Naive thymus-derived CD4-positive, alpha-beta T cell (primary cell): ENCODE measurements at regions not wholly inside any gene's neighbourhood (a gene's known extent, or its start where the extent isn't known, plus 50 kb on each side); places are given as distances from the start of the nearest gene placed in this dataset.

Source experiments
- ATAC-seq: fragments of 150-1000 bp; cut with Tn5 transposase; 2 replicates; pipeline ENCODE4 v1.10.0; 2021; ENCODE audit warnings: mild to moderate bottlenecking, moderate library complexity
- CTCF ChIA-PET: fragments of 350-600 bp; sonication (Branson Sonifier 250); formaldehyde crosslinking; loops from one replicate; lab custom pipeline; 2021; ENCODE audit warnings: antibody characterized with exemption; lab: Charles Lee
- POLR2A ChIA-PET: fragments of 350-600 bp; sonication (Branson Sonifier 250); formaldehyde crosslinking; loops from one replicate; lab custom pipeline; 2021; ENCODE audit warnings: antibody characterized with exemption, inconsistent platforms; lab: Charles Lee
- DNase-seq, 9 donors: peaks; one replicate each; pipeline versions ENCODE4 v3.0.0 to v3.0.0-alpha.2; 2020 to 2022; ENCODE audit warnings: mixed read lengths in 1 of 9
- H3K27ac ChIP-seq: one replicate; pipeline ENCODE4 v1.7.0; 2013; ENCODE audit warnings: mild to moderate bottlenecking, low read depth, low read length, moderate library complexity
- H3K27me3 ChIP-seq, 2 donors: one replicate each; pipeline ENCODE4 v1.7.0; 2013; ENCODE audit warnings: low read length in 2 of 2, mild to moderate bottlenecking in 2 of 2, moderate library complexity in 2 of 2; ENCODE audit not compliant: control insufficient read depth in 2 of 2, insufficient read depth in 2 of 2
- H3K36me3 ChIP-seq, 3 experiments: 1 replicate in 2 of 3; 2 replicates in 1 of 3; pipeline ENCODE4 v1.7.0; 2013; ENCODE audit warnings: low read length in 3 of 3, mild to moderate bottlenecking in 3 of 3, moderate library complexity in 1 of 3; ENCODE audit not compliant: insufficient read depth in 3 of 3, control insufficient read depth in 2 of 3
- H3K4me1 ChIP-seq, 2 donors: one replicate each; pipeline ENCODE4 v1.7.0; 2013; ENCODE audit warnings: low read length in 2 of 2, mild to moderate bottlenecking in 2 of 2, moderate library complexity in 1 of 2; ENCODE audit not compliant: control insufficient read depth in 2 of 2, insufficient read depth in 2 of 2
- H3K4me3 ChIP-seq: 2 replicates; pipeline ENCODE4 v1.7.0; 2013; ENCODE audit warnings: mild to moderate bottlenecking, low read length
- H3K9me3 ChIP-seq, 3 experiments: 1 replicate in 2 of 3; 2 replicates in 1 of 3; pipeline ENCODE4 v1.7.0; 2013; ENCODE audit warnings: low read length in 3 of 3; ENCODE audit not compliant: control insufficient read depth in 2 of 3
- H3K27ac Mint-ChIP-seq, 9 donors: one replicate each; pipeline ENCODE4 v1.8.0; 2020 to 2022; ENCODE audit warnings: mixed read lengths in 9 of 9, mild to moderate bottlenecking in 8 of 9, moderate library complexity in 5 of 9, inconsistent platforms in 2 of 9
- H3K27me3 Mint-ChIP-seq, 5 donors: one replicate each; pipeline ENCODE4 v1.8.0; 2021 to 2022; ENCODE audit warnings: mixed read lengths in 5 of 5, mild to moderate bottlenecking in 1 of 5
- H3K36me3 Mint-ChIP-seq, 5 donors: one replicate each; pipeline ENCODE4 v1.8.0; 2020 to 2022; ENCODE audit warnings: mixed read lengths in 5 of 5, mild to moderate bottlenecking in 3 of 5, inconsistent platforms in 1 of 5
- H3K4me1 Mint-ChIP-seq, 7 donors: one replicate each; pipeline ENCODE4 v1.8.0; 2020 to 2022; ENCODE audit warnings: mixed read lengths in 7 of 7, mild to moderate bottlenecking in 3 of 7, inconsistent platforms in 1 of 7
- H3K4me3 Mint-ChIP-seq, 10 donors: one replicate each; pipeline ENCODE4 v1.8.0; 2020 to 2022; ENCODE audit warnings: mild to moderate bottlenecking in 10 of 10, mixed read lengths in 10 of 10, moderate library complexity in 6 of 10, inconsistent platforms in 2 of 10
- H3K9me3 Mint-ChIP-seq, 11 donors: one replicate each; pipeline ENCODE4 v1.8.0; 2020 to 2022; ENCODE audit warnings: mixed read lengths in 11 of 11, mild to moderate bottlenecking in 4 of 11, inconsistent platforms in 1 of 11, moderate library complexity in 1 of 11
- intact Hi-C, 2 donors: fragments of 100-400 bp; cut with micrococcal nuclease; formaldehyde crosslinking; loops; one replicate each; pipeline ENCODE4 v1.15.1; 2023

DNA sequence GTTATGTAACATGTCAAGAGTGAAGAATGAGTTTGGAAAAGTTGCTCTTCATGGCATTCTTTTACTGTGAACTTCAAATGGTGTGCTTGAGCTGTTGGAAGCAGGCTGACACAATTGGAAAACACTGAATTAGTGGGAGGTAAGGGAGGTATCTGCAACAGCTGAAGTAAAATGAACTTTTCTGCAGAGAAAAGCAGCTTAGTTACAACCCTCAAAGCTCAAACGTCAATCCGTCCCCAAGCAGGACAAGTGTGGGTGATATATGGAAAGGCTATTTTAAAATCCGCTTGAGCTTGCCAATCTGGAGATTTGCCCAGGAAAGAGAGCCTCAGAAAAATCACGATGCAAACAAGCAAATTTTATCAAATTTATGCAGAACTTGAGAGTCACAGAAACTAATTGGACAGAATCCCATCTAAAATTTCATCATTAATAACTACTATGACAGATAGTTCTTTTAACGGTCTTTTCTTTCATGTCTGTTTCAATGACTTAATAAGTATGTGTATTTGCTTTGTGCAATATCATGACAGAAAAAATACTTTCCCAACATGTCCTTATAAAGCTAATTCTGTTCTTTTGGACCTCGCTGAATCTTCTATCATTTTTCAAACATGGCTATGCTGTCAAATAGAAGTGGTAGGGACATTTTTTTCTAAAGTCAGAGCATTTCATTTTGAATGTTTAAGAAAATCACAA is 266.6 kb upstream of the SLITRK3 start:
- H3K4me1 Mint-ChIP-seq = no peaks in the 10 kb centered on the region
- no peak overlapping the region for H3K27ac ChIP-seq
- H3K4me3 Mint-ChIP-seq = no peak overlapping the region
- no peak for DNase-seq
- ChIA-PET POLR2A (no interaction called here), CTCF (no interaction called here)
- no peaks in the 10 kb centered on the region for H3K27me3 ChIP-seq
- H3K27ac Mint-ChIP-seq = no peak overlapping the region
- peaks cover 0 to 3% (median 0%) of the 10 kb centered on the region in 3 experiments for H3K9me3 ChIP-seq
- no peak for ATAC-seq
- H3K36me3 Mint-ChIP-seq = no peaks in the 10 kb centered on the region
- no peaks in the 10 kb centered on the region for H3K4me1 ChIP-seq
- H3K9me3 Mint-ChIP-seq = peaks cover 0 to 10% (median 2%) of the 10 kb centered on the region in 11 donors
- no peaks in the 10 kb centered on the region for H3K27me3 Mint-ChIP-seq
- no peak overlapping the region for H3K4me3 ChIP-seq
- no peaks in the 10 kb centered on the region for H3K36me3 ChIP-seq
- intact Hi-C loops = no loop called here

DNA sequence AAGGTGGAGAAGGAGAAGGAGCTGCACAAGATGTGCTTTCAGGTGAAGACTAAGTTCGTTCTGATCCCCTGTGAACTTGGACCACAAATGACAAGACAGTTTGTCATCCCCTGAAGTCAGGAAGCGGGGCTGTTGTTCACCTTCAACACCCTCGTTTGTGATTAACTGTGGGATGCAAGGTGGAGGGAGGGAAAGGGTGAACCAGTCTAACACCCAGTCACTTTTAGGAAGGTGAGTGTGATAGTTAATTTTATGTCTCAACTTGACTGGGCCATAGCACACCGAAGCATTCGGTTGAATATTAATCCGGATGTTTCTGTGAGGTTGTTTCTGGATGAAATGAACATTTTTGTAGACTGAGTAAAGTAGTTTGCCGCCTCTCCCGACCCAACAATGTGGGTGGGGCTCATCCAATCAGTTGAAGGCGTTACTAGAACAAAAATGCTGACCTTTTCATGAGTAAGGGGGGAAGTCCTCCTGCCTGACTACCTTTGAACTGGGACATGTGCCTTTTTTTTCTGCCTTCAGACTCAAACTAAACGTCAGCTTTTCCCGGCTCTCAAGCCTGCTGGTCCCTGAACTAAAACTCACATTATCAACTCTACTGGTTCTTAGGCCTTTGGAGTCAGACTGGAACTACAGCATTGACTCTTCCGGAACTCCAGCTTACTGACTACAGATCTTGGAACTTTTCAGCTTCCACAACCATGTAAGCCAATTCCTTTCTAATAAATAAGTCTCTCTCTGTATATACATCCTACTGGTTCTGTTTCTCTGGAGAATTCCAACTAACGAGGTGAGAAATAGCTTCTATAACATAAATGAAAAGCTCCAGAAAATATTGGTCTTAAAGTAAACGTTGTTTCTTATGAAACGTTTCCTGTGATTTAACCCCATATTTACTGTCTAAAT is 264.0 kb upstream of the SLITRK3 start:
- Mint-ChIP-seq H3K4me3 (no peak overlapping the region), H3K4me1 (no peaks in the 10 kb centered on the region), H3K9me3 (peaks cover 0 to 8% (median 3%) of the 10 kb centered on the region in 11 donors), H3K27me3 (no peaks in the 10 kb centered on the region), H3K27ac (no peak overlapping the region), H3K36me3 (no peaks in the 10 kb centered on the region)
- ChIA-PET CTCF (no interaction called here), POLR2A (no interaction called here)
- H3K4me3 ChIP-seq = no peak overlapping the region
- H3K27me3 ChIP-seq = no peaks in the 10 kb centered on the region
- H3K4me1 ChIP-seq = no peaks in the 10 kb centered on the region
- H3K27ac ChIP-seq = no peak overlapping the region
- ATAC-seq (no peak), DNase-seq (no peak)
- H3K36me3 ChIP-seq = no peaks in the 10 kb centered on the region
- H3K9me3 ChIP-seq = no peaks in the 10 kb centered on the region
- intact Hi-C loops = no loop called here

DNA sequence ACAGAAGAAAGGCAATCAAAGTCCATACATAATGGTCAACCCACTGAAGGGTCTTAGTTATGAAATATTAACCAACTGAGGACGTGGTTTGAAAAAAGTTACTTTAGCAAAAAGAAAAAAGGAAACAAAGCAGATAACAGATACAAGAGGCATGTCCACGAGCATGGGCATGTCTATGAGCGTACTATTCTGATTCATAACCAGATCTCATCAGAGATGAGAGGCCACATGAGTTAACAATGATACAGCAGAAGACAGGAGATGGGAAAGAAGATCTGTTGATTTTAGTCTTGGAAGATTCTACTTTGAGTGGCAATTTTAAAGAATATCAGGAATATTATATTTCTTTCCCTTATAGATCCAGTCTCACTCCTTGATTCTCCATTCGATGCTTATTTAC is 262.9 kb upstream of the SLITRK3 start:
- no peaks in the 10 kb centered on the region for H3K36me3 ChIP-seq
- CTCF ChIA-PET = no interaction called here
- no peaks in the 10 kb centered on the region for H3K4me1 ChIP-seq
- H3K9me3 Mint-ChIP-seq = peaks cover 0 to 11% (median 3%) of the 10 kb centered on the region in 11 donors
- DNase-seq = no peak
- no peaks in the 10 kb centered on the region for H3K27me3 ChIP-seq
- no peaks in the 10 kb centered on the region for H3K4me1 Mint-ChIP-seq
- no peaks in the 10 kb centered on the region for H3K27me3 Mint-ChIP-seq
- H3K36me3 Mint-ChIP-seq = no peaks in the 10 kb centered on the region
- POLR2A ChIA-PET = no interaction called here
- no peak overlapping the region for H3K4me3 Mint-ChIP-seq
- H3K27ac Mint-ChIP-seq = no peak overlapping the region
- intact Hi-C loops = no loop called here
- H3K27ac ChIP-seq = no peak overlapping the region
- ATAC-seq = no peak
- H3K4me3 ChIP-seq = no peak overlapping the region
- H3K9me3 ChIP-seq = peaks cover 0 to 4% (median 0%) of the 10 kb centered on the region in 3 experiments

DNA sequence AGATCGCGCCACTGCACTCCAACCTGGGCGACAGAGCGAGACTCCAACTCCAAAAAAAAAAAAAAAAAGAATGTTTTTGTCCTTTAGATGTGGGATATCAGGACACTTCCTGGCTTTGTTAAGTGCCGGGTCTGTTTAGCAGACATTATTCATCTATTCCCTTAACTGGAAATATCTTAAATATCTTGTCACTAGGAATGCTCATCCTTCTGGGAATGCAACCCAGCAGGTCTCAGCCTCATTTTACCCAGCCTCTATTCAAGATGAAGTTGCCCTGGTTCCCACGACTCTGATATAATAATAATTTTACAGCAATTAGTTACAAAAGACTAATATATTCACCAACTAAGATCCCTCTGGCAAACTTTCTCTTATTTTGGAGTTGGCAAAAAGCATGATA is 260.9 kb upstream of the SLITRK3 start:
- Mint-ChIP-seq H3K4me3 (no peak overlapping the region), H3K27ac (no peak overlapping the region), H3K36me3 (no peaks in the 10 kb centered on the region), H3K4me1 (no peaks in the 10 kb centered on the region), H3K9me3 (peaks cover 0 to 27% (median 7%) of the 10 kb centered on the region in 11 donors), H3K27me3 (no peaks in the 10 kb centered on the region)
- Histone ChIP-seq H3K27ac (no peak overlapping the region), H3K27me3 (no peaks in the 10 kb centered on the region), H3K36me3 (no peaks in the 10 kb centered on the region), H3K9me3 (peaks cover 0 to 4% (median 0%) of the 10 kb centered on the region in 3 experiments), H3K4me1 (no peaks in the 10 kb centered on the region), H3K4me3 (no peak overlapping the region)
- DNase-seq = no peak
- intact Hi-C loops = no loop called here
- no peak for ATAC-seq
- ChIA-PET CTCF (no interaction called here), POLR2A (no interaction called here)

DNA sequence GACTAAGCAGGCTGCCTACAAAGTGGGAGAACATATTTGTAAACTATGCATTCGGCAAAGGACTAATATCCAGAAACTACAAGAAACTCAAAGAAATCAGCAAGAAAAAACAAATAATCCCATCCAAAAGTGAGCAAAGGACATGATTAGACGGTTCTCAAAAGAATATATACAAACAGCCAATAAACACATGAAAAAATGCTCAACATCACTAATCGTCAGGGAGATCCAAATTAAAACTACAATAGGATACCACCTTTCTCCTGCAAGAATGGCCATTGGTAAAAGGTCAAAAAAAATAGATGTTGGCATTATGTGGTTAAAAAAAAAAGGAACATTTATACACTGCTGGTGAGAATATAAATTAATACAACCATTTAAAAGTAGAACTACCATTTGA is 259.6 kb upstream of the SLITRK3 start:
- ATAC-seq = no peak
- CTCF ChIA-PET = no interaction called here
- H3K36me3 ChIP-seq = no peaks in the 10 kb centered on the region

DNA sequence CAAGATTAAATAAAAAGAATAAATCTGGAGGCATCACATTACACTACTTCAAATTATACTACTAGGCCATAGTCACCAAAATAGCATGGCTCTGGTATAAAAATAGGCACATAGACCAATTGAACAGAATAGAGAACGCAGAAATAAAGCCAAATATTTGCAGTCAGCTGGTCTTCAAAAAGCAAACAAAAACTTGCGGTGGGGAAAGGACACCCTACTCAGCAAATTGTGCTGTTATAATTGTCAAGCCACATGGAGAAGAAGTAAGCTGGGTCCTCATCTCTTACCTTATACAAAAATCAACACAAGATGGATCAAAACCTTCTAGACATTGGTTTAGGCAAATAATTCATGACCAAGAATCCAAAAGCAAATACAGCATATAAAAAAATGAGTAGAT is 259.2 kb upstream of the SLITRK3 start:
- H3K27ac Mint-ChIP-seq = no peak overlapping the region
- no peak overlapping the region for H3K4me3 ChIP-seq
- no peaks in the 10 kb centered on the region for H3K4me1 Mint-ChIP-seq
- H3K9me3 Mint-ChIP-seq = peaks cover 0 to 39% (median 5%) of the 10 kb centered on the region in 11 donors
- no peaks in the 10 kb centered on the region for H3K4me1 ChIP-seq
- no peak for ATAC-seq
- DNase-seq = no peak
- ChIA-PET CTCF (no interaction called here), POLR2A (no interaction called here)
- intact Hi-C loops = no loop called here
- H3K27ac ChIP-seq = no peak overlapping the region
- H3K27me3 ChIP-seq = no peaks in the 10 kb centered on the region
- no peaks in the 10 kb centered on the region for H3K27me3 Mint-ChIP-seq
- no peaks in the 10 kb centered on the region for H3K36me3 Mint-ChIP-seq
- H3K36me3 ChIP-seq = no peaks in the 10 kb centered on the region
- peaks cover 0 to 4% (median 0%) of the 10 kb centered on the region in 3 experiments for H3K9me3 ChIP-seq
- no peak overlapping the region for H3K4me3 Mint-ChIP-seq

More for the DNA sequence above, 259.6 kb upstream of the SLITRK3 start:
- Mint-ChIP-seq H3K4me1 (no peaks in the 10 kb centered on the region), H3K27ac (no peak overlapping the region), H3K36me3 (no peaks in the 10 kb centered on the region), H3K9me3 (peaks cover 0 to 39% (median 7%) of the 10 kb centered on the region in 11 donors), H3K27me3 (no peaks in the 10 kb centered on the region), H3K4me3 (no peak overlapping the region)
- Histone ChIP-seq H3K9me3 (peaks cover 0 to 4% (median 0%) of the 10 kb centered on the region in 3 experiments), H3K27me3 (no peaks in the 10 kb centered on the region), H3K4me1 (no peaks in the 10 kb centered on the region), H3K27ac (no peak overlapping the region), H3K4me3 (no peak overlapping the region)
- DNase-seq = no peak
- POLR2A ChIA-PET = no interaction called here
- intact Hi-C loops = no loop called here
